GM10266 (cell line): ENCODE measurements at regions not wholly inside any gene's neighbourhood (a gene's known extent, or its start where the extent isn't known, plus 50 kb on each side); places are given as distances from the start of the nearest gene placed in this dataset.

ENCODE experiments used
- DNase-seq: peaks from one replicate; pipeline ENCODE4 v3.0.0; 2012; ENCODE audit errors: extremely low spot score
- TF ChIP-seq, protein P1 (sequence below): IDR thresholded peaks from 2 replicates; pipeline ENCODE4 v1.5.1; 2012; ENCODE audit warnings: mild to moderate bottlenecking, low read depth; ENCODE audit not compliant: control insufficient read depth, insufficient read depth; ENCODE audit errors: missing control alignments

- TF ChIP-seq, protein P1, sequence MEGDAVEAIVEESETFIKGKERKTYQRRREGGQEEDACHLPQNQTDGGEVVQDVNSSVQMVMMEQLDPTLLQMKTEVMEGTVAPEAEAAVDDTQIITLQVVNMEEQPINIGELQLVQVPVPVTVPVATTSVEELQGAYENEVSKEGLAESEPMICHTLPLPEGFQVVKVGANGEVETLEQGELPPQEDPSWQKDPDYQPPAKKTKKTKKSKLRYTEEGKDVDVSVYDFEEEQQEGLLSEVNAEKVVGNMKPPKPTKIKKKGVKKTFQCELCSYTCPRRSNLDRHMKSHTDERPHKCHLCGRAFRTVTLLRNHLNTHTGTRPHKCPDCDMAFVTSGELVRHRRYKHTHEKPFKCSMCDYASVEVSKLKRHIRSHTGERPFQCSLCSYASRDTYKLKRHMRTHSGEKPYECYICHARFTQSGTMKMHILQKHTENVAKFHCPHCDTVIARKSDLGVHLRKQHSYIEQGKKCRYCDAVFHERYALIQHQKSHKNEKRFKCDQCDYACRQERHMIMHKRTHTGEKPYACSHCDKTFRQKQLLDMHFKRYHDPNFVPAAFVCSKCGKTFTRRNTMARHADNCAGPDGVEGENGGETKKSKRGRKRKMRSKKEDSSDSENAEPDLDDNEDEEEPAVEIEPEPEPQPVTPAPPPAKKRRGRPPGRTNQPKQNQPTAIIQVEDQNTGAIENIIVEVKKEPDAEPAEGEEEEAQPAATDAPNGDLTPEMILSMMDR, result no peak
- DNase-seq, result no peak
Observed at GRCh38 chr4:100891808-100892207, 374.0 kb upstream of the EMCN start.

DNA sequence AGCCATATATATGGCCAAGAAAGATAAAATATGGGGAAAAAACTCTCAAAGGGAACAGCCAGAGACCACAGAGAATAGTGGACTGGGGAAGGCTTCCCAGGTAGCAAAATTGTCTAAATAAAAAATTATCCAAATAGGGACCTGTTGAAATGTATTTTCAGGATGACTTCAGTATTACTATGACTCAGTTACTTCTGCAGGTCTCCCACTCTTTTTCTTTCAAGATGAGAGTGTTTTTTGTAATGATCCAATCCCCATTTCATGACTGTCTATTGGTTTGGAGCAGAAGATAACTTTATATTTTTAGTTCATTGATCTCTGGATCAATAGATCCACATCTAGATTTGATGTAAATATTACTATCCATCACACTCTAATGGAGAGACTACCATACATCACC is 372.1 kb upstream of the EMCN start:
- TF ChIP-seq, protein P1, result no peak
- DNase-seq, result no peak

DNA sequence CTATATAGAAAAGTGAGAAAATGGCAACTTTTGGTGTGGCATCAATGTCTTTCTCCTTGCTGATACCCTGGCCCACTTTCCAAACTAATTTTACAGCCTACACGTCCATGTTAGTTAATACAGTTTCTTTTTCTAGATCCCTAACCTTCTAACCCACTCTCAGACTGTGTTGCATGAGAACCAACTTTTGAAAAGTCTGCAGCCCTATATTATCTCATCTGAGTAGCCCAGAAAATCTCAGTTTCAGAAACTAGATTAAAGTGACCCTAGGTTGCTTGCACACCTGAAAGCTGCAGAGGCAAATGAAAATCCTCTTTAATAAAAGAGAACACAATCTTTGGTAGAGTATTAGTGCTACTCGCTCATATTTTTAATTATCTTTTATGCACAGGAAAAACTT is 371.6 kb upstream of the EMCN start:
- TF ChIP-seq, protein P1, result no peak
- DNase-seq, result no peak

DNA sequence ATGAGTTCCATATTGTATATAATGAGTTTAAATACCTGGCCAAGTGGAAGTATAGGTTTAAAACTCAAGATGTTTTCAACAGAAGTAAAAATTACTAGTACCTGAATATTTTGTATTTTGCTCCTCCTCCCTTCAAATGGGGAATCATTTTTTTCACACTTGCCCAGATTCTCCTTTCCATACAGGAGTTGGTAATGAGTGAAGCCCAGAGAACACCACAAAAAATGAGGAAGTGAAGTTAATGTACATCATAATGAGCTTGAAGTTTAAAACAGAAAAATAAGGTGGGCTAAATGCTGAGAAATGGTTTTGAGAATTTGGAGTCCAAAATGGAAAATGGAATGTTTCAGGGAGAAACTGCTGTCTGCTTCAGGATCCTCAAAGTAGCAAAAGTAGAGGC is 364.8 kb upstream of the EMCN start:
- DNase-seq, result no peak
- TF ChIP-seq, protein P1, result no peak

GRCh38 chr4:100881283-100881682 is 363.5 kb upstream of the EMCN start:
- TF ChIP-seq, protein P1, result no peak
- DNase-seq, result no peak

GRCh38 chr4:100880011-100880410 is 362.2 kb upstream of the EMCN start:
- TF ChIP-seq, protein P1, result no peak
- DNase-seq, result no peak

GRCh38 chr4:100879471-100879870 is 361.6 kb upstream of the EMCN start:
- TF ChIP-seq, protein P1, result no peak

More at GRCh38 chr4:100879471-100879870, 361.6 kb upstream of the EMCN start:
- DNase-seq, result no peak
